Mesenteric fat pad (tissue), 1 donor: ENCODE measurements at regions not wholly inside any gene's neighbourhood (a gene's known extent, or its start where the extent isn't known, plus 50 kb on each side); places are given as distances from the start of the nearest gene placed in this dataset.
A peak's percentile ranks its signal among the peaks of the same experiment; 100 is the strongest.
"Not testable (repeated sequence)": the region's sequence is repeated elsewhere in the genome, so short reads cannot be mapped to it uniquely, and the experiment has no call there.

ENCODE experiments used
- DNase-seq: peaks from one replicate; pipeline ENCODE4 v3.0.0-alpha.2; 2020; ENCODE audit warnings: low spot score
- donor health status: DM: yes; HTN: yes; CAD: no.

GRCh38 chr9:134545543-134546245 lies 95.9 kb upstream of the COL5A1 start:
- DNase-seq = no peak

- DNase-seq = no peak
Observed at GRCh38 chr9:134546246-134546731, 95.3 kb upstream of the COL5A1 start.

GRCh38 chr9:134546746-134547145 lies 94.9 kb upstream of the COL5A1 start:
- DNase-seq = no peak

GRCh38 chr9:134547161-134548100 lies 94.2 kb upstream of the COL5A1 start:
- no peak for DNase-seq

GRCh38 chr9:134548185-134548584 lies 93.4 kb upstream of the COL5A1 start:
- DNase-seq = no peak

GRCh38 chr9:134548618-134549017 lies 93.0 kb upstream of the COL5A1 start:
- no peak for DNase-seq

GRCh38 chr9:134549336-134549735 lies 92.3 kb upstream of the COL5A1 start:
- DNase-seq = no peak

- not testable (repeated sequence) for DNase-seq
Observed at GRCh38 chr9:134550081-134550480, 91.5 kb upstream of the COL5A1 start.

GRCh38 chr9:134550584-134550983 lies 91.0 kb upstream of the COL5A1 start:
- no peak for DNase-seq

GRCh38 chr9:134551176-134551575 lies 90.4 kb upstream of the COL5A1 start:
- no peak for DNase-seq

- DNase-seq = no peak
Observed at GRCh38 chr9:134551644-134552348, 89.8 kb upstream of the COL5A1 start.

GRCh38 chr9:134552349-134552990 lies 89.1 kb upstream of the COL5A1 start:
- no peak for DNase-seq

- DNase-seq = no peak
Observed at GRCh38 chr9:134553061-134553891, 88.3 kb upstream of the COL5A1 start.

GRCh38 chr9:134553996-134554372 lies 87.6 kb upstream of the COL5A1 start:
- no peak for DNase-seq

GRCh38 chr9:134554373-134555093 lies 87.1 kb upstream of the COL5A1 start:
- DNase-seq = no peak

- DNase-seq = no peak
Observed at GRCh38 chr9:134555094-134555650, 86.4 kb upstream of the COL5A1 start.

- DNase-seq = peak; percentile 78
Observed at GRCh38 chr9:134556531-134557068, 85.0 kb upstream of the COL5A1 start.

GRCh38 chr9:134557331-134557730 lies 84.3 kb upstream of the COL5A1 start:
- peak; percentile 53 for DNase-seq
